A549 (cell line): ENCODE measurements at regions not wholly inside any gene's neighbourhood (a gene's known extent, or its start where the extent isn't known, plus 50 kb on each side); places are given as distances from the start of the nearest gene placed in this dataset.

Experiments
- EP300 ChIP-seq, 2 experiments: fragments of >200 bp; sonication (Bioruptor Twin); formaldehyde crosslinking; IDR thresholded peaks; 2 replicates in 1 of 2; 3 replicates in 1 of 2; pipeline ENCODE4 v1.6.1; 2016 to 2017
- HDAC2 ChIP-seq: fragments of 200-600 bp; sonication (generic); IDR thresholded peaks from 2 replicates; pipeline ENCODE4 v1.6.1; 2016
- HOXA7 ChIP-seq: fragments of 250-450 bp; sonication (Bioruptor Pico); IDR thresholded peaks from 2 replicates; pipeline ENCODE4 v1.5.0; 2020; ENCODE audit warnings: mild to moderate bottlenecking, moderate library complexity
- POLR2A ChIP-seq: IDR thresholded peaks from 2 replicates; pipeline ENCODE4 v1.6.1; 2012; ENCODE audit warnings: mild to moderate bottlenecking, low read length
- POLR2AphosphoS2 ChIP-seq: conservative IDR thresholded peaks from 2 replicates; pipeline ENCODE4 v1.6.1; 2012; ENCODE audit warnings: low read length, improper control_type of control experiment, inconsistent platforms
- ZFP36 ChIP-seq: fragments of 450-650 bp; IDR thresholded peaks from 2 replicates; pipeline ENCODE4 v1.6.1; 2014; ENCODE audit warnings: borderline replicate concordance; ENCODE audit not compliant: partially characterized antibody
- TF ChIP-seq, protein P1 (sequence below): fragments of 200-600 bp; sonication (generic); IDR thresholded peaks from 2 replicates; pipeline ENCODE4 v1.6.1; 2016; ENCODE audit warnings: antibody characterized with exemption, mild to moderate bottlenecking, moderate library complexity
- TF ChIP-seq, protein P2 (sequence below): fragments of >200 bp; sonication (Bioruptor Twin); formaldehyde crosslinking; IDR thresholded peaks from 3 replicates; pipeline ENCODE4 v1.5.1; 2016

DNA sequence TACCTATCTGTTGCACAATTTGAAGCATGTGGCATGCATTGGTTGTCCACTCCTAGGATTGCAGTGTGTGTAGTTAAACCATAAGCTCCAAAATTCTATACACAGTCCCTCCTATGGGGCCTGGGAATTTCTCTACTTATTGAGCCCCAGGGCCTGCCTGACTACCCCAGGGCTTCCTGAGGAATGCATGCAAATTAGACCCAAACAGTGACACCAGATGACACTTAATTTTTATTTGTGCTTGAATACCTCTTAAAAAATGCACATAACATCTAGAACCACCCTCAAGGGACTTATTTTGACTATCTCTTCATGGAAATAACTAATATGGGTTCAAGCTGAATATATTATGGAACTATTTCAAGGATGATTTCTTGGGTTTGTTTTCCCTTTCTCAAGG is 236.4 kb downstream of the PPP1R2C start:
- no peak for TF ChIP-seq HOXA7
- TF ChIP-seq EP300 (IDR thresholded peaks at IDR 0.05) = no peak
- TF ChIP-seq POLR2A = no peak
- TF ChIP-seq, protein P1, sequence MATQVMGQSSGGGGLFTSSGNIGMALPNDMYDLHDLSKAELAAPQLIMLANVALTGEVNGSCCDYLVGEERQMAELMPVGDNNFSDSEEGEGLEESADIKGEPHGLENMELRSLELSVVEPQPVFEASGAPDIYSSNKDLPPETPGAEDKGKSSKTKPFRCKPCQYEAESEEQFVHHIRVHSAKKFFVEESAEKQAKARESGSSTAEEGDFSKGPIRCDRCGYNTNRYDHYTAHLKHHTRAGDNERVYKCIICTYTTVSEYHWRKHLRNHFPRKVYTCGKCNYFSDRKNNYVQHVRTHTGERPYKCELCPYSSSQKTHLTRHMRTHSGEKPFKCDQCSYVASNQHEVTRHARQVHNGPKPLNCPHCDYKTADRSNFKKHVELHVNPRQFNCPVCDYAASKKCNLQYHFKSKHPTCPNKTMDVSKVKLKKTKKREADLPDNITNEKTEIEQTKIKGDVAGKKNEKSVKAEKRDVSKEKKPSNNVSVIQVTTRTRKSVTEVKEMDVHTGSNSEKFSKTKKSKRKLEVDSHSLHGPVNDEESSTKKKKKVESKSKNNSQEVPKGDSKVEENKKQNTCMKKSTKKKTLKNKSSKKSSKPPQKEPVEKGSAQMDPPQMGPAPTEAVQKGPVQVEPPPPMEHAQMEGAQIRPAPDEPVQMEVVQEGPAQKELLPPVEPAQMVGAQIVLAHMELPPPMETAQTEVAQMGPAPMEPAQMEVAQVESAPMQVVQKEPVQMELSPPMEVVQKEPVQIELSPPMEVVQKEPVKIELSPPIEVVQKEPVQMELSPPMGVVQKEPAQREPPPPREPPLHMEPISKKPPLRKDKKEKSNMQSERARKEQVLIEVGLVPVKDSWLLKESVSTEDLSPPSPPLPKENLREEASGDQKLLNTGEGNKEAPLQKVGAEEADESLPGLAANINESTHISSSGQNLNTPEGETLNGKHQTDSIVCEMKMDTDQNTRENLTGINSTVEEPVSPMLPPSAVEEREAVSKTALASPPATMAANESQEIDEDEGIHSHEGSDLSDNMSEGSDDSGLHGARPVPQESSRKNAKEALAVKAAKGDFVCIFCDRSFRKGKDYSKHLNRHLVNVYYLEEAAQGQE = no peak
- TF ChIP-seq, protein P2, sequence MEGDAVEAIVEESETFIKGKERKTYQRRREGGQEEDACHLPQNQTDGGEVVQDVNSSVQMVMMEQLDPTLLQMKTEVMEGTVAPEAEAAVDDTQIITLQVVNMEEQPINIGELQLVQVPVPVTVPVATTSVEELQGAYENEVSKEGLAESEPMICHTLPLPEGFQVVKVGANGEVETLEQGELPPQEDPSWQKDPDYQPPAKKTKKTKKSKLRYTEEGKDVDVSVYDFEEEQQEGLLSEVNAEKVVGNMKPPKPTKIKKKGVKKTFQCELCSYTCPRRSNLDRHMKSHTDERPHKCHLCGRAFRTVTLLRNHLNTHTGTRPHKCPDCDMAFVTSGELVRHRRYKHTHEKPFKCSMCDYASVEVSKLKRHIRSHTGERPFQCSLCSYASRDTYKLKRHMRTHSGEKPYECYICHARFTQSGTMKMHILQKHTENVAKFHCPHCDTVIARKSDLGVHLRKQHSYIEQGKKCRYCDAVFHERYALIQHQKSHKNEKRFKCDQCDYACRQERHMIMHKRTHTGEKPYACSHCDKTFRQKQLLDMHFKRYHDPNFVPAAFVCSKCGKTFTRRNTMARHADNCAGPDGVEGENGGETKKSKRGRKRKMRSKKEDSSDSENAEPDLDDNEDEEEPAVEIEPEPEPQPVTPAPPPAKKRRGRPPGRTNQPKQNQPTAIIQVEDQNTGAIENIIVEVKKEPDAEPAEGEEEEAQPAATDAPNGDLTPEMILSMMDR = no peak
- TF ChIP-seq ZFP36 = no peak
- no peak for TF ChIP-seq POLR2AphosphoS2
- no peak for TF ChIP-seq HDAC2
